ENCODE measurements at regions not wholly inside any gene's neighbourhood (a gene's known extent, or its start where the extent isn't known, plus 50 kb on each side); places are given as distances from the start of the nearest gene placed in this dataset.

DNA sequence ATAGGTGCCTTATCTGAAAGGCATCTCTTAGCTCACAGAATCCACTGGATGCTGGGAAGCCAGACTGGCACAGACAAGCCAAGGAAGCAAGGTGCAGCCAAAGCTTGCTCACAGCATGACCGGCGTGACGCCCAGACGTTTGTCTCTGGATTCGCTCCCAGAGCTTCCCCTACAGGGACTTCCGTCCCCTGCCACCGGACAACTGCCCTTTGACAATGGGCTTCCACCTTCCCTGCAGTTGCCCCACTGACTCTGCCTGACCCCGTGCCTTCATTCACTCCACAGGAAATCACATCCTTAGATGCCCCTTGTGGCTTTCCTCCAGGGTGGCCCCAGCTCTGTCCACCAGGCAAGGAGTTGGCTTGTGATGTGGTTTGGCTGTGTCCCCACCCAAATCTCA, 94.8 kb upstream of the CDH4 start:
- DNase-seq = no peak

DNA sequence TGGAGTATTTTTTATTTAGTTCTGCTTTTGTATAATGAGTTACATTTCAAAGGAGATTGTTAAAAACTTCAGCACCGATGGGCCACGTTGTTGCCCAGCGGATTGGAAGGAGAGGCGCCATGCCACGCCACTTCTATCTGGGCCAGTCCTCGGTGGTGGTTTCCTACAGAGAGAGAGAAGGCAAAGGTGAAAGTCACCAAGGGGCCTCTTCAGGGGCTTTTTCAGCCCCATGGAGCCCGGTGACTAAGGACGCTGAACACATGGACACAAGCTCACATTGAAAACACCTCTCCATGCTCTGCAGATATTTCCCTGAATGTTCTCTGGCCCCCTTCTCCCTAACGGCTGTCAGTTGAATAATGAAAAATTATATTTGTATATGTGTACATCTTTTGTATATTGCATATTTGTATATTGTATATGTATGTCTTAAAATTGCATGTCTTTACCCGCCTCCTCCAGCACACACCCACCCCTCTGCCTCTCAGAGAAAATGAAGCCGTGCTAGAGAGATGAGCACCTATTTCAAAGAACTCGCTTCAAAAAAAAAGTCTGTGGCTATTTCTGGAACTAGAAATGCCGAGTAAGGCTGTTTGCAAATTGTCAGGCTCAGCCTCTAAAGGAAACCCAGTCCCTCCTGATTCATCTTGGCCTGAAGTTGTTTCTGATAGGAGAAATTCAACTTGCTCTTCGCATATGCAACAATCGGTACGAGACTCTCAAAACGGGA, 91.9 kb upstream of the CDH4 start:
- DNase-seq = no peak

DNA sequence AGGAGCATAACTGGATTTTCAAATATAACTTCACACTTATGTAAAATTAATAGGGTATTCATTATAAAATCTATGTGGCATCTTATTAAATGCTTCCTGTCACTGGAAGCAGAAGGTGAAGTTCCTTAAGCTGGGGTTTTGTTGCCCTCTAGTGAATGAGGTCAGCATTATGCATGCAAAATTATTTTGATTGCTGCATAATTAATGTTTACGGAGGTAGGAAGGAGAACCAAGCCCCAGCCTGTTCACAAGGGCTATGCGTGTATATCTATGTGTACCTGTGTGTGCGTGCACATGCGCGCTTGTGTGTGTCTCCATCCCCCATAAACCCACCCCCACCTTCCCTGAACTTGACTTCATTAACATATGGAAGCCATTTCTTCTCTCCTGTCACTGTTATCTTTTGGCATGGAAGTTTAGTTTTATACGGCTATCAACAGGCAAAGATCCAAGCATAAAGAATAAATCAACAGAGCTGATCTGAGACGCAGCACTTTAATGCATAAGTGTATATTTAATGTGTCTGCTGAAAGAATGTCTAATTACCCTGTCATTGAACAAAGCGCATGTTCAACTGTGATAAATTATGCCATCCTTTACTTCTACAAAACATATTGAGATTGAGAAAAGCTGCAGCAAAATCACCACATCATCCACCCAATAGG, 90.2 kb upstream of the CDH4 start:
- no peak for DNase-seq

DNA sequence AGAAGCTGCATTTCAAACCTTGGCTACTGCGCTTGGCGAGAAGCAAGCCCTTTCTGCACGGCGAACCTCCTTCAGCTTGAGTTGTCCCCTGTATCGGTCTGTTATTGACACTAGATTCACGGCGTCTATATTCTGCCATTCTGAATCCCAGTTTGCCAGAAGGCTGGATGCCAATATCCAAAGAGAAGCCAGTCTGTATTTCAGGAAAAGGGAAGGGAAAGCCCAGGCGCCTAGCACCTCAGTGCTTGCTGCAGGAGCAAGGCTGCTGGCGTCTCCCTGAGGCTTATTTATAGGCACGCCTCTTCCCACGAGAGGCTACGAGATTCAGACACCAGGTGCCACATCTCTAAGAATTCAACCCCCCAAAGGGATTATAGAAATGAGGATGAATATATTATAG, 89.6 kb upstream of the CDH4 start:
- DNase-seq = no peak

DNA sequence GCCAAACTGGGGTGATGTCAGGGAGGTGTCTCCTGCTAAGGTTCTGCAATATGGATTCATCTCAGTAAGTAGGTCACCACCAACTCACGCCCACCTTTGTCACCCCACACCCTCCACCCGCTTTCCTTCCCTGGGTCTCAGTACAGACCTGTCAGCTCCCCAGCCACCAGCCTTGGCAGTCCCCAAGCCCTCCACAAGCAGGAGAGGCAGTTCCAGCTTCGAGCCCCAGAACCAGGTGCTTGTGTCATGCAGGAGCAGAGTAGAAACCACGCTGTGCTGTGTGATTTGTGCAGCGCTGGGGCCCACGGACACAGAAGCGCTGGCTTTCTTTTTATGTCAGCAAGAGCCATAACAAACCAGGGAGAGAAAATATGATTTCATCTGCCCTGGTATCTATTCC, 89.0 kb upstream of the CDH4 start:
- DNase-seq = no peak

DNA sequence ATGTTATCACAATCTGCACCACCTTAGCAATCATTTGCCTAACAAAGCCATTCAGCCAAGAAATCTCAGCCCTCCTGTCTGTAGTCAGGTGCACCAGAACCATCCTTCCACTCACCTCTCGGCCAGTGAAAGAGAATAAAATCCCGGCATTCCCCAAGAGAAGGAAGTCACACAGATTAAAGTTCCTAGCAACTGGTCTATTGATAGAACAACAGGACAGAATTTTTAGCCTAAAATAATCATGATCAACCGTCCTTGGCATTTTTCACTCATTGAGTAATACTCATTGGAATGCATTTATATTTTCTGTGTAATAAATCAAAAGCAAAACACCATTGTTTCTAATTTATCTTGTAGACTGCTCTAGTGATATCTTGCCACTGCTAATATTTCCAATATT, 85.7 kb upstream of the CDH4 start:
- no peak for DNase-seq

DNA sequence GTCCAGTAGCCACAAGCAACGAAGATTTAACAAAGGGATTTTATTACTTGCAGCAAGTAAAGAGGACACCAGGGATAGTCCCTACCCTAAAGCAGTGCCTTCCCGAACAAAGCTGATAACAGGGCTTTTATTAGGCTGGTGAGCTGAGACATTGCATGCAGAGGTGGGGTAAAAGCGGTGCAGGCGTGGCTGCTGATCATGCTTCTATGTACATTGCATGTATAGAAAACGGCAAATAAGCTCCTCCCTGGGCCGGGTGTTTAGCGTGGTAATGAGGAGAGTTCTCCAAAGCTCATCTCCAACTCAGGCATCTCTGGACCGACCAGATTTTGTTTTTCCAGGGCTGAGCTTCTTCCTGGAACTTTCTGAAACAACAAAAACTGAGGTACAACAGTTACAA, 83.5 kb upstream of the CDH4 start:
- DNase-seq = no peak

DNA sequence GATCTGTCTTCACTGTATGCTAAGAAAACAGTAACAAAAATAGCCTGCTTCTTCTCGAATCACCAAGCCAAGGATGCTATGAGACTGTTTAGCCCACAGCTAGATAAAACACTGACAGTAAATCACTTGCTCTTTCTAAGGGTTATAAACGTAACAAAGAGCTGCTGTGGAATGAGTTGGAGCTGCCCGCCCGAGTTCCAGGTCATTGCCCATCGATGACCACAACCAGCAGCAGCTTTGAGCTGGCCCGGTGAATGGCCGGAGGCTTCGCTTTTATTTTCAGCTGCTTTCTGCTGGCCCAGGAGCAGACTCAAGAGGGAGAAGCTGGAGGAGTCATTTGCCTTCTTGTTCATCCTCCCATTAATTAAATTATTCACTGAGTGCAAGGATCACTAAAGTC, 82.2 kb upstream of the CDH4 start:
- DNase-seq = no peak

DNA sequence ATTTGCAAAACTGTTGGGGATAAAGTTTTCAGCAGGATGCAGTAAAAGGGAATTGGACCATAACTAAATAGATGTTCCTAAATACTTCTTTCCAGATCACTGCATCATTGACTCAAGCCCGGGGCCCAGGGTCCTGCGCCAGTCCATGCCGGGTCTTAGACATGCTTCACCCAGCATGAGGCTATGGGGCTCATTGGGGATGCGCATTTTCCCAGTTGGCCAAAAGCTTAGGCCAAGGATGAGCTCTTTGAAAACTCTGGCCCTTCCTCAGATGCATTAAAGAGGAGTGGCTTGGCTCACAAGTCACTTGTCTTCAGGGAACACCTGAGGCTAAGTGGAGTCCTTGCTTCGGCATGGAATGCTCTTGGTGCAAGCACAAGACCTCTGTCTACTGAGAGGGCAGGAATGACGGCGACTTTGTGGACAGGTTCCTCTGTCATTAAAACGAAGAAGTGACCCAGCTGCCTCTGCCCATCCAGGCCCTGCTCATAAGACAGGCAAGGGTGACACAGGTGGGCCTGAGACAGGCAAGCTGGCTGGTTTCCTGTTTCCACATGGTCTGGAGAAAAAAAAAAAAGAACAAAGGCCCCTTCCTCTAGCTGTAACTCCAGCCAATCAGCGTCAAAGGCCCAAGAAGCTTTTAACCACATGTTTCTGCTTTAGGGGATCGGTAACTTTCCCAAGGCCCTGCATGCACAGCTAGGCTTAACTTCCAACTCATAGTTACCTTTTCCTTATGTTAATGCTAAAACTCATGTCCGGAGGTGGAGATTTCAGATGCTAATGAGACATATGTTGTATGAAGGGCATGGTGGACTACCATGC, 81.4 kb upstream of the CDH4 start:
- no peak for DNase-seq

DNA sequence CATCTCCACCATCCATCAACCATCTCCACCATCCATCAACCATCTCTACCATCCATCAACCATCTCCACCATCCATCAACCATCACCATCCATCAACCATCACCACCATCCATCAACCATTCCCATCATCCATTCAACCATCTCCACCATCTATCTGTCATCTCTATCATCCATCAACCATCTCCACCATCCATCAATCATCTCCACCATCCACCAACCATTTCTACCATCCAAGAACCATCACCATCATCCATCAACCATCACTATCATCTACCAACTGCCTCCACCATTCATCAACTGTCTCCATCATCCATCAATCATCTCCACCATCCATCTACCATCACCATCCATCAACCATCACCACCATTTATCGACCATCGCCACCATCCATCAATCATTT, 78.8 kb upstream of the CDH4 start:
- DNase-seq = no peak

DNA sequence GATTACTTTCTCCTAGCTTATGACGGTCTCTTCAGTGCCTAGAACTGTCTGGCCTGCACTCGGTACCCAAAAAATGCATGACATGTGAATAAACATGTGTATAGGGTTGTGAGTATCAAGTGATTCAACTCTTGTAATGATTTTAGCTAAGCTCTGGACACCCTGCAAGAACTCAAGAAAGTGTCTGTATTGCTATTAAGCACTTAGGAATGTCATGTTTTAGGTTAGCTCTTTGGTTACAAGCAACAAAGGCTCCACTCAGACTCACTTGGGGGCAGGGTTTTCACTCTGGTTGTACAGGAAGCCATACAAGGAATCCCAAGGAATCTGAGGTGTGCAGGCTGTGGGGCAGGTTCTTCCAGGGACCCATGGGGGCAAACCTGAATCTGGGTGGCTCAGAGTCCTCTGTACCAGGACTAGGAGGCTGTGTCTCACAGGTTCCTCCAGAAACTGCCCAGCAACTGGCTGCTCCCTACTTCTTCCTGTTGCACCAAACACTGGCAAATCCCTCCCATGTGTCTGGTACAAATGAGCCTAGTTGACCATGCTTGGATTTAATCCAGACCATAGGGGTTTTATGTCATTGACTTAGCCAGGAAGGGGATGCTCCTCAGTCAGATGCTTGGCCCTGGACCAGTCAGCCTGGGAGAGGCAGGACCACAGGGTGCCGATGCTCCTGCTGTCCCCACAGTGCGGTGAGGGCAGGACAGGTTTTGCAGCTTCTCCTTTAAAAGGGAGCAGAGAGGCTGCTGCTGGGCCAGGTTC, 77.9 kb upstream of the CDH4 start:
- no peak for DNase-seq

DNA sequence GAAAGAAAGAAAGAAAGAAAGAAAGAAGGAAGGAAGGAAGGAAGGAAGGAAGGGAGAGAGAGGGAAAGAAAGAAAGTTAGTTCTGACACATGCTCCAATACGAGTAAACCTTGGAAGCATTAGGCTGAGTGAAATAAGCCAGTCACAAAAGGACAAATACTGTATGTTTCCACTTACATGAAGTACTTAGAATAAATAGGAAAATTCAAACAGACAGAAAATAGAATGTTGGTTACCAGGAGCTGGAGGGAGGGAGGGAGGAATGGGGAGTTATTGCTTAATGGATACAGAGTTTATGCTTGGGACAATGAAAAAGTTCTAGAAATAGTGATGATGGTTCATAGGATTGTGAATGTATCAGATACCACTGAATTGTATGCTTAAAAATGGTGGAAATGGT, 75.2 kb upstream of the CDH4 start:
- no peak for DNase-seq

DNA sequence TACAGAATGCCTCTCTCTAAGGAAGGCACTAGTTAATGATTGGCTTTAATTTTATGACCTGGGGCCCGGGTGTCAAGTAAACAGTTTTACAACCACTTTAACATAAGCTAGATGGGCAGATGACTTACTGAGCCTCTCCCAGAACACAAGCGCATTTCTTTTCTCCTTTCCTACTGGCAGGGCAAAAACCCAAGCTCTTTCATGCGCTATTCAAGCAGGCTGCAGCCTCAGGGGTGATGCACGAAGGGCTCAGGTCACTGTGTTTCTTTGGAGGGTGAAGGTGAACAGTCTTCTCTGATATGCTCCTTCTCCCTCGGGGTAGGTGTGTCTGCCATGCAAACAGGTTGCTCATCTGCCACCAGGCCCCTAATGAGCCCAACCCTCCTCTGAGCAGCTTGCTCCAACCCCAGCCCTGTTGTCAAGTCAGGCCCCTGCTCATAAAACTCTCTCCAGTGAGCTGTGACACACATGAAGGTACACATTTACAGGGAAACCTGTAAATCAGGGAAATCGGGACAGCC, 73.5 kb upstream of the CDH4 start:
- DNase-seq = no peak

DNA sequence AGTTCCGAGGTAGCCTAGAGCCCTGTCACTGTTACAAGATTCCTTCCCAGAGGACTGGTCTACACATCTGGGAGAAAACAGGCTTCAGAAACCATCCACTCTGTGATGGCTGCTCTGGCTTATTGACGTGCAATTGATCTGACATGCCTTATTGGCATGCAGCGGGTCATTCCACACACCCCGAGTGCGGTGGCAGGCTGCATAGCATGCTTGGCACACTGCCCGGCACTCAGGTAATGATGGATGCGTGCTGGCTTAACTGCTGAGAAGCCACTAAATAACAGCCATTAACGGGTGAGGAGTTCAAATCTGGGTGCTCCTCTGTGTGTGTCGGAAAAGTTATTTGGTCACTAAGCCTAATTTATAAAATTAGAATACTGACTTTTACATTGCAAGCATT, 67.9 kb upstream of the CDH4 start:
- DNase-seq = no peak

DNA sequence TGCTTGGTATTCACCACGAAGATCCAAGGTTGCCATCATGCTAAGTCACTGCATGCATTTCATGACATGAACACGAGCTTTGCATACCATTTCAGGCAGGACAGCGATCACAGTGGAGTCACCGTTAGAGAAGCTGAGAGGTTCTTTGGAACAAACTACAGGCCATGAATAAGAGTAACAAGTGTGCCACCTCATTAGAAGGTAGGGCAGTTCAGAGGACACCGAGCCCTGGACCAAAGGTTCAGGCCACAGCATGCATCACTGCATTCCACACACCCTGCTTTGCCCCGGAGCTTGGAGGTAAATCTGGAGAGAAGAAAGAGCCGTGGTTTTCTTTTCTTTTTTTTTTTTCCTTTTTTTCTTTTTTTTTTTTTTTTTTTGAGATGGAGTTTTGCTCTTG, 66.9 kb upstream of the CDH4 start:
- DNase-seq = no peak

DNA sequence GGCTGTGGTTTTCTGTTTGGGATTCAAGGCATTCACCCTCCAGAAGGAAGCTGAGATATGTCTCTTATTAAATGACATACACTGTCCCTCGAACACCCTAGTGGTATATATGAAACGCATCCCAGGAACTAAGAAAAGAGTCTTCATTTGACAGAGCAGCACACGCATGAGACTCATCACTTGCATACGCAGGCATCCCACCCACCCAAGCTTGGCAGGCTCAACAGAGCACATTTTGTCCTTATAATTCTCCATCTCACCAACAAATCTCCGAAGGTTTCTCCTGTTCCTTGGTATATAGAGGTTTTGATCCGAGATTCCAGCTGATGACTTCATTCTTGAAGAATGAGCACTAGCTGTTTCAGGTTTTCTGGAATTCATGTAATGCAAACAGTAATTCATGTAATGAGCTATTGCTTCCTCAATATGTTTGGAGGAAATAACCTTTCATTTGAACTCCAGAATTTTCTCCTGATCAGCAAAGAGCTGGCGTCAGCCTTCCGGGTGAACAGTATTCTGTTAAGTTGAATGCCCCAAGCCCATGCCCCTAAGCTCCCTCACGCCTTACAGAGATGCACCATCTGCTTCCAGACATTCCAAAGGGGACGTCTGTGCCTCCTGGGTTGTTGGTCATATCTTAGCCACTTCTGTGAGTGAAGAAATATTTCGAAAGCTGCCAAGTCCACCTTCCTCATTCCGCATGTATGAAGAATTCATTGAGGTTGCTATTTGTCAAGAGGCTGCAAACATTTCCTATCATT, 66.0 kb upstream of the CDH4 start:
- no peak for DNase-seq

DNA sequence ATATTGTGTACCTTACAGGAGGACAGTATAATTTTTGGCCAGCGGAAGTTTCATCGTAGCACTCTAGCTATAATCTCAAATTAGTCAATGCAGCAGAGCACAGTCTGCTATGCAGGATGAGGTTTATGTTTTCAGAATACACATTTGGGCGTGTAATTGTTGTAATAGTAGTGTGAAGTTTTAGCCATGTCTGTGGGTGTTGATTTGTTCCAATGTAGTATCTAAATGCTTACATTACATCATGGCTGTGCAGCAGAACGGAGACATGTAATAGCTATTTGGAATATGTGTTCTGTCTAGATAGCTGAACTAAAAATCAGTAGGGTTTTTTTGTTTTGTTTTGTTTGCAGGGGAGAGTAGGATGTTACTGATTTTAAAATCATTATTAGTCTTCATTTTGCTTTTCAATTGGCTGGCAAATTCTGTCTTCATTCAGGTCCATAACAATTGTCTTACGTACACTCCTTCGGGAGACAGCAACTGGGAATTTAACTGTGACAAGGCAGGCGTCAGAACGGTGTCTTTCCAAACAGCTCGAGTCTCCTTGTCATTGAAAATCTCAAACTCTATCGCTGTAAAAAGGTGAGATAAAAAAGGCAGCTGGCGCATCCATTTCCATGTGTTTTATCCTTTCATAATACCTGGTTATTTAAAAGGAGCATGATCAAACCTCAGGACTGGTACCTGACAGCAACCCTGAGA, 65.1 kb upstream of the CDH4 start:
- DNase-seq = no peak

DNA sequence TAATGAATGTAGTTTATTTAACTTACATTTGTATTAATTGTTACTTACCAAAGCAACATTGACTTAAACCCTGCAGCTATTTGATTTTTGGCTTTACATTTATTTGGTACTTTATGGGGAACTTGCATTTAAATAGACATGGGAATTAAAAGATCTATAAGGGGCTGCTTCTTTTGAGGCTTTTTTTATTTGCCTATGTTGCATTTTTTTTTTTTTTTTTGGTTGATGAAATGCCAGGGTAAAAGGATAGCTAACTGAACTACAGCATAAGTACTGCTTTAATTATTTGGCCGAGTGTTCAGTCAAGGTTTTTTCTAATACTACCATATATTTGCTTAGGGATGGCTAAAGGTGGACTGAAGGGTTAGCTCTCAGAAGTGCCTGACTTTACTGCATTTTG, 62.5 kb upstream of the CDH4 start:
- DNase-seq = no peak

DNA sequence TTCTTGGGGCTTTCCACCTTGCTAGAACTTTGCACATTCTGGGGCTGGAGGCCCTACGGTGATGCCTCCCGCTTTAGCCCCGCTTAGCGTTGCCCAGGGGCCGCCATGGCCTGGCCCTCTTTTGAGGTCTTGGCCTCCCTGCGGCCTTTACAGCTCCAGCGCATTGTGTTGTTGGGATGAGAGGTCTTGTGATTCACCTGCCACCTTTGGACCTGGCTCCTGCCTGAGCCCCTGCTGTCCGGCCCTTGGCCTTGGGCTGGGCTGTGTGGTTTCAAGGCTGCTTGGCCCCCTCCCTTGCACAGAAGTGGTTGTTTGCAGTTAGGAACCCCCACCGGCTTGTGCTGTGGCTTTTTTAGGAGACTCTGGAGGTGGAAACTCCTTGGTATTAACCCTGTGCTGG, 61.0 kb upstream of the CDH4 start:
- no peak for DNase-seq

DNA sequence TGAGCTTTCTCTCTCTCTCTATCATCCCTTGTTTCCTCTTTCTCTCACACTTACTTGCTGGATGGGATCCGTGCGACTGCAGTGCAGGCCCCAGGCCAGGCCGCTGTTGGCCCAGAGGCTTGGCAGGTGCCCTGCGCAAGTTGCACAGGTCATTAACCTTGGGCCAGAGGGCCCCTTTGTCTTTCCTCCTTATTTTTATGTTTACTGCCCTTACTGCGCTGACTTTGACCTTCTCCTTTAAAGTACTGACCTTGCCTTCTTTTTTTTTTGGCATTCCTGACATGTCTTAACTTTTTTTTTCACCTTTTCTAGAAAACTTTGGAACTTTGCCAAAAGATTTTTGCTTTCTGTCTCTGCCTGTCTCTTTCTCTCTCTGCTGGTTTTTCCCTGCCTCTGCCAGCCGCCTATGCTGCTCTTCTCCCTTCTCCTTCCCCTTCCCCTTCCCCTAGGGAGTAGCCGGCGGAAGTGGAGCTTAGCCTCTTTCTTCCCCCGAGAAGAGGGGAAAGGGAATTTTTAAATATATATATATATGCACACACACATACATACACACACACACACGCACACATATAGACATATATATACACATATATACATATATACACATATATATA, 59.6 kb upstream of the CDH4 start:
- no peak for DNase-seq

DNA sequence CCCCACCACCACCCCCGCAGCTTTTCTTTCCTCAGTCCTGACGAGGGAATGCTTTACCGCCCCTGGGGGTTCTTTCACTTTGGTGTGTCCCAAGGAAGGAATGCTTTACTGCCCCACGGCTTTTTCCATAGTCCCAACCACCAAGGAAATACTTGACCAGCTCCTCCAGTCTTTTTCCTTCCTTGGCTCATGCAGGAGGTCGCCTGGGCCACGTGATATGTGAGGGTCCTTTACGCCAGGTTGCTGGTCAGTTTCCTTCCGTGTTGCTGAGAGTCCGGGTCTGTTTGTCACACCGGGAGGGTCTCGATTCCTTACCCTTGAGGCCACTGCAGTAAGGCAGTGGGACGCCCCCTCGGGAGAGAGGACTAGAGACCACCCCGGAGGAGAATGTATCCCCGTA, 58.9 kb upstream of the CDH4 start:
- DNase-seq = no peak
